Type B pancreatic cell (in vitro differentiated cells): ENCODE measurements at regions not wholly inside any gene's neighbourhood (a gene's known extent, or its start where the extent isn't known, plus 50 kb on each side); places are given as distances from the start of the nearest gene placed in this dataset.

Experiments used
- DNase-seq: peaks from one replicate; pipeline ENCODE4 v3.0.0; 2021; ENCODE audit warnings: mixed read lengths; ENCODE audit not compliant: unreplicated experiment; ENCODE audit errors: extremely low spot score
- H3K27ac Mint-ChIP-seq: 2 replicates; pipeline ENCODE4 v1.8.0; 2021; ENCODE audit warnings: mild to moderate bottlenecking, mixed read lengths
- H3K27me3 Mint-ChIP-seq: 2 replicates; pipeline ENCODE4 v1.8.0; 2021; ENCODE audit warnings: mixed read lengths
- H3K36me3 Mint-ChIP-seq: 2 replicates; pipeline ENCODE4 v1.8.0; 2021; ENCODE audit warnings: mixed read lengths
- H3K4me1 Mint-ChIP-seq: one replicate; pipeline ENCODE4 v1.8.0; 2021; ENCODE audit warnings: mixed read lengths; ENCODE audit not compliant: unreplicated experiment
- H3K4me3 Mint-ChIP-seq: 2 replicates; pipeline ENCODE4 v1.8.0; 2021; ENCODE audit warnings: mild to moderate bottlenecking, mixed read lengths
- H3K9me3 Mint-ChIP-seq: 2 replicates; pipeline ENCODE4 v1.8.0; 2021; ENCODE audit warnings: mixed read lengths
- TF ChIP-seq, protein P1 (sequence below): fragments of 200-600 bp; sonication (generic); conservative IDR thresholded peaks from 2 replicates; pipeline ENCODE4 v1.5.0; 2021; ENCODE audit warnings: antibody characterized with exemption, mild to moderate bottlenecking

DNA sequence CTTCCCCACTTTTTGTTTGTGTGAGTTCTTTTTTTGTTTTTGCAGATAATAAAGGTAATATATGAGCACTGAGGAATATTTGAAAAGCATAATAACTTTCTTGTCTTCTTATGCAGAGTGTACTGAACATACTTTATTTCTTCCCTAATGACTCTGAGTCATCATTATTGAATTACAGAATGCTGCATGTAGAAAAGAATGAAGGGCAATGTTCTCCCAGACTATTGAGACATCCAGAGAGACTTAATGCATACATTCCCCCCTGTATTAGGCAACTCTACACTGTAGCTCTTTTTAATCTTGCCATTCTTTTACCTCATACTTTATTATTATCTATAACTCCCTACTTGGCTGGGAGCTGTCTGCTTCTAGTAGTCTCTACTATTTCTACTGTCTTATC lies 240.5 kb upstream of the ANKRD50 start:
- Mint-ChIP-seq H3K27ac (no peak overlapping the region), H3K36me3 (no peaks in the 10 kb centered on the region), H3K4me3 (no peak overlapping the region), H3K4me1 (peaks cover 18% of the 10 kb centered on the region), H3K9me3 (peaks cover 5% of the 10 kb centered on the region), H3K27me3 (no peaks in the 10 kb centered on the region)
- TF ChIP-seq, protein P1, sequence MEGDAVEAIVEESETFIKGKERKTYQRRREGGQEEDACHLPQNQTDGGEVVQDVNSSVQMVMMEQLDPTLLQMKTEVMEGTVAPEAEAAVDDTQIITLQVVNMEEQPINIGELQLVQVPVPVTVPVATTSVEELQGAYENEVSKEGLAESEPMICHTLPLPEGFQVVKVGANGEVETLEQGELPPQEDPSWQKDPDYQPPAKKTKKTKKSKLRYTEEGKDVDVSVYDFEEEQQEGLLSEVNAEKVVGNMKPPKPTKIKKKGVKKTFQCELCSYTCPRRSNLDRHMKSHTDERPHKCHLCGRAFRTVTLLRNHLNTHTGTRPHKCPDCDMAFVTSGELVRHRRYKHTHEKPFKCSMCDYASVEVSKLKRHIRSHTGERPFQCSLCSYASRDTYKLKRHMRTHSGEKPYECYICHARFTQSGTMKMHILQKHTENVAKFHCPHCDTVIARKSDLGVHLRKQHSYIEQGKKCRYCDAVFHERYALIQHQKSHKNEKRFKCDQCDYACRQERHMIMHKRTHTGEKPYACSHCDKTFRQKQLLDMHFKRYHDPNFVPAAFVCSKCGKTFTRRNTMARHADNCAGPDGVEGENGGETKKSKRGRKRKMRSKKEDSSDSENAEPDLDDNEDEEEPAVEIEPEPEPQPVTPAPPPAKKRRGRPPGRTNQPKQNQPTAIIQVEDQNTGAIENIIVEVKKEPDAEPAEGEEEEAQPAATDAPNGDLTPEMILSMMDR: no peak
- DNase-seq: no peak

DNA sequence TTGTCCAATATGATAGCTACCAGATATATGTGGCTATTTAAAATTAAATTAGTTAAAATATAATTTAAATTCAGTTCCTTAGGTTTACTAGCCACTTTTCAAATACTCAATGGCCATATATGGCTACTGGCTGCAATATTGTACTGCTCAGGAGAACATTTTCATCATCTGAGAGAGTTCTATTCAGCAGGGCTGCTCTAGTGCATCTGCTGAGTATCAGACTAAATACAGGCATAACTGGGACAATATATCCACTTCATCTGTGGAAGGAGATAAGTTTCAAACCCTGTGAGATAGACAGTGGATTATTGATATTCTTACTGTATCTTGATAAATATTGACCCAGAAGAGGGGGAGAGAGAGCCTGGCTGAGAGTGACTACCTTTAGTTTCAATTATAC lies 240.1 kb upstream of the ANKRD50 start:
- Mint-ChIP-seq H3K27ac (no peak overlapping the region), H3K9me3 (peaks cover 5% of the 10 kb centered on the region), H3K4me3 (no peak overlapping the region), H3K27me3 (no peaks in the 10 kb centered on the region), H3K36me3 (no peaks in the 10 kb centered on the region), H3K4me1 (peaks cover 22% of the 10 kb centered on the region)
- DNase-seq: no peak
- TF ChIP-seq, protein P1: no peak

DNA sequence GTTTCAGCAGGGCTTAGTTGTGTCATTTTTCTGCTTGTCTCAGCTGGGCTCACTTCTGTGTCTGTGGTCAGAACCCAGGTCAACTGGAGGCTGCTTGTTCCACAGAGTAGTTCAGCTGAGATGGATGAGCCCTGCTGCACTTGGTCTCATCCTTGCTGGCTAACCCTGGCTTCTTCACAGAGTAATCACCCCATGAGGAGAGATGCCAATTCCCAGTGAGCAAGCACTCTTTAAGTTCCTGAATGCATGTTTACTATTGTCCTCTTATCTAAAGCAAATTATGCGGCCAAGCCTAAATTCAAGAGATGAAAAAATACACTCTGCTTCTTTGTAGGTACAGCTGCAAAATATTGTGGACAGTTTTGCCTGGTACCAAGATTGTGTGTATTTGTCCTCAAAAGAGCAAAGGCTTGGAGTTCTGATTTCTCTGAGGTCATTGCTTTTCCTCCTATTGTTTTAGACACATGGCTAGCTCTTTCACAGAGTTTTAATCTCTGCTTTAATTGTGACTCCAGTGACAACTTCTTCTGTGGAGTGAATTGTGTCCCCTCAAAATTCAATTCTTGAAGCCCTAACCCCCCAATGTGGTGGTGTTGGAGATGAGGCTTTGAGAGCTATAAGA lies 236.6 kb upstream of the ANKRD50 start:
- no peaks in the 10 kb centered on the region for H3K27me3 Mint-ChIP-seq
- H3K9me3 Mint-ChIP-seq: peaks cover 5% of the 10 kb centered on the region
- H3K4me1 Mint-ChIP-seq: peaks cover 23% of the 10 kb centered on the region
- no peak overlapping the region for H3K27ac Mint-ChIP-seq
- no peak for DNase-seq
- H3K4me3 Mint-ChIP-seq: no peak overlapping the region
- H3K36me3 Mint-ChIP-seq: no peaks in the 10 kb centered on the region
- TF ChIP-seq, protein P1: no peak

DNA sequence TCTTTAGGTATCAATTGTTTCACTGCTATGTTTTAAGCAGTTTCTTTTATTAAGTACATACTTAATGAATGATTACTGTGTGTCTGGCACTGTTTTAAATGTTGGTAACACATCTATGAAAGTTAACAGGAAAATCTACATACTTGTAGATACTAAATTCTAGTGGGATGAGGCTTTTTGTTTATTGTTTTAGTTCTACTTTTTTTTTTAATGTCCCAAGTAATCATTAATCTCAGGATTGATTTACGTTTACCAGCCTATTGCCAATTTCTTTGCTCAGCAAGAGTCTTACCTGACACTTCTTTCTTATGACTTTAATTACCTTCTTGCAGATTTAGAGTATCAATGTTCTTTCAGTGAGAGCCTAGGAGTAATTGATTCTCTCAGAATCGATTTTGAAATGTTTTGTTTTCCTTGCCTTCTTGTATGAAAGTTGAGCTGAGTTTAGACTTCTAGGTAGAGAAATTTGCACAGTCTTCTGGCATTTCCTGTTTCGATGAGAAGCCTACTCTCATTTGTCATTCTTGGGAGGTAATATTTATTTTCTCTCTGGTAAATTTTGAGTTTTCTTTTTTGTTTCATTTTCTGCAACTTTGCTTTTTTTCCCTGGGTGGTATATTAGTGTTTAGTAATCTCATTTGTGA lies 235.2 kb upstream of the ANKRD50 start:
- Mint-ChIP-seq H3K27me3 (no peaks in the 10 kb centered on the region), H3K4me3 (no peak overlapping the region), H3K9me3 (peaks cover 5% of the 10 kb centered on the region), H3K27ac (peak overlapping the region; percentile 30), H3K36me3 (no peaks in the 10 kb centered on the region), H3K4me1 (peaks cover 10% of the 10 kb centered on the region)
- TF ChIP-seq, protein P1: no peak
- DNase-seq: no peak

DNA sequence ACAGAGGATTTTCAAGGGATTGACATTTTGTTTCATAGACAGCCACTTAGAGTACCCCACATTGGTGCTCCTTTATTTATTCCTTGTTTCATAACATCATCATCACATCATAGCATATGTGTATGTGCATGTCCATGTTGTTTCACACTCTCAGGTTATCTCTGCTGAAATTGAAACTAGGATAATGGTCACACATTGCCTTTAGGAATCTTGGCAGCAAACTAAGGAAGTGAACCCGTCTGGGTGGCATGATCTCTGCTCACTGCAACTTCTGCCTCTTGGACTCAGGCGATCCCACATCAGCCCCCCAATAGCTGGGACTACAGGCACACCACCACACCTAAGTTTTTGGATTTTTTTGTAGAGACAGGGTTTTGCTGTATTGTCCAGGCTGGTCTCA lies 234.2 kb upstream of the ANKRD50 start:
- H3K4me1 Mint-ChIP-seq: peaks cover 8% of the 10 kb centered on the region
- no peaks in the 10 kb centered on the region for H3K36me3 Mint-ChIP-seq
- H3K27ac Mint-ChIP-seq: no peak overlapping the region
- no peak overlapping the region for H3K4me3 Mint-ChIP-seq
- TF ChIP-seq, protein P1: no peak
- no peak for DNase-seq
- H3K27me3 Mint-ChIP-seq: no peaks in the 10 kb centered on the region
- H3K9me3 Mint-ChIP-seq: peaks cover 4% of the 10 kb centered on the region
